Breast epithelium (tissue), 3 donors: ENCODE measurements at regions not wholly inside any gene's neighbourhood (a gene's known extent, or its start where the extent isn't known, plus 50 kb on each side); places are given as distances from the start of the nearest gene placed in this dataset.

Source experiments
- POLR2A ChIP-seq: fragments of 450-650 bp; IDR thresholded peaks from one replicate; pipeline ENCODE4 v1.6.1; 2016; ENCODE audit warnings: antibody characterized with exemption, mild to moderate bottlenecking, moderate library complexity
- TF ChIP-seq, protein P1 (sequence below), 3 donors: fragments of 450-650 bp; IDR thresholded peaks; one replicate each; pipeline ENCODE4 v1.5.1; 2016 to 2017; ENCODE audit warnings: antibody characterized with exemption in 3 of 3, mild to moderate bottlenecking in 3 of 3, moderate library complexity in 3 of 3

DNA sequence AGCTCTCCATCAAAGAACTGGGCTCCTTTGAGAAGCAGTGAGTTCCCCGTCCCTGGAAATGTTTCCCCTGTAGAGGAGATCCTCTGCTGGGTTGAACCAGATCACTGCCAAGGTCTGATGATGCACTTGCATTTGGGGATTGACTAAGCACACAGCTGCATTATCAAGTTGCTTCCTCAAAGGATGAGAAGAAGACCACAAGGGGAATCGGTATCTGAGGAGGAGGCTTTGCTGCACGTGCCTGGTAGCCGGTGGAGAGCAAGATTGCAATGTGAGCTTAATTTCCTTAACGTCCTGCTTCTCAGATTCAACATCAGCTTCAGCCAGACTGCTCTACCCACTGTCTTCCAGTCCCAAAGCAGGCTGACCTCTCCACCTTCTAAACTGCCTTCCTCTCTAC is 128.8 kb upstream of the STMND1 start:
- TF ChIP-seq, protein P1, sequence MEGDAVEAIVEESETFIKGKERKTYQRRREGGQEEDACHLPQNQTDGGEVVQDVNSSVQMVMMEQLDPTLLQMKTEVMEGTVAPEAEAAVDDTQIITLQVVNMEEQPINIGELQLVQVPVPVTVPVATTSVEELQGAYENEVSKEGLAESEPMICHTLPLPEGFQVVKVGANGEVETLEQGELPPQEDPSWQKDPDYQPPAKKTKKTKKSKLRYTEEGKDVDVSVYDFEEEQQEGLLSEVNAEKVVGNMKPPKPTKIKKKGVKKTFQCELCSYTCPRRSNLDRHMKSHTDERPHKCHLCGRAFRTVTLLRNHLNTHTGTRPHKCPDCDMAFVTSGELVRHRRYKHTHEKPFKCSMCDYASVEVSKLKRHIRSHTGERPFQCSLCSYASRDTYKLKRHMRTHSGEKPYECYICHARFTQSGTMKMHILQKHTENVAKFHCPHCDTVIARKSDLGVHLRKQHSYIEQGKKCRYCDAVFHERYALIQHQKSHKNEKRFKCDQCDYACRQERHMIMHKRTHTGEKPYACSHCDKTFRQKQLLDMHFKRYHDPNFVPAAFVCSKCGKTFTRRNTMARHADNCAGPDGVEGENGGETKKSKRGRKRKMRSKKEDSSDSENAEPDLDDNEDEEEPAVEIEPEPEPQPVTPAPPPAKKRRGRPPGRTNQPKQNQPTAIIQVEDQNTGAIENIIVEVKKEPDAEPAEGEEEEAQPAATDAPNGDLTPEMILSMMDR (IDR thresholded peaks at IDR 0.05), result no peak
- no peak for TF ChIP-seq POLR2A
